CD4-positive, alpha-beta T cell treated with Interleukin-6 at 100 ng/mL for 8 hours (primary cell): ENCODE measurements at regions not wholly inside any gene's neighbourhood (a gene's known extent, or its start where the extent isn't known, plus 50 kb on each side); places are given as distances from the start of the nearest gene placed in this dataset.

Experiments used
- DNase-seq: peaks from one replicate; pipeline ENCODE4 v3.0.0-alpha.2; 2020; ENCODE audit warnings: mixed read lengths, low spot score

DNA sequence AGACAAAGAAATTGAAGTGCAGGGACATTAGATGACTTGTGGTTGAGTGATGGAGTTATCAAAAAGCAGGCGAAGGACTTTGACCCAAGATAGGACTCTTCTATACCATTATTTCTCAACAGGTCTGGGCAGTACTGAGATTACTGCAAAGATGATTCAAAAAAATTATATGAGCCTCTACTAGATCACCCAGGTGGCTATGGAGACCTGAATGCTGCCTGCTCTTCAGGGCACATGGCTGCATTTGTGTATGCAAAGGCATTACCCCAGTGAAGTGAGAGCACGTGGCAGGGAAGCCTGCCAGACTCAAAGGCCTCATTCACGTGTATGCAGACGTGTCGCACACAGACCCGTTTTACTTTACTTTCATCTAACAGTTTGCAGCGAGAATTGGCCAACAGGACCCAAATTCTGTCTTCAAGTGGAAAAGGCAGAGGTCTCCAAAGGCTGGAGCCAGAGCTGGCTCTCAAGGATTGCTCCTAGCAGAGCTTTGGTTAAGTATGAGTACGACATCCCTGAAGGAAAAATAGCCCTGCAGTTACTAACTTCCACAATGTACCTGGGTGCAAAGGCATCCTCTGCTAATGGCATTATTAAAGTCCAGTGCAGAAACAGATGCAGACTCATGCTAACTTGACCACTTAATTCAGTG, 113.8 kb upstream of the ARMC2 start:
- no peak for DNase-seq

DNA sequence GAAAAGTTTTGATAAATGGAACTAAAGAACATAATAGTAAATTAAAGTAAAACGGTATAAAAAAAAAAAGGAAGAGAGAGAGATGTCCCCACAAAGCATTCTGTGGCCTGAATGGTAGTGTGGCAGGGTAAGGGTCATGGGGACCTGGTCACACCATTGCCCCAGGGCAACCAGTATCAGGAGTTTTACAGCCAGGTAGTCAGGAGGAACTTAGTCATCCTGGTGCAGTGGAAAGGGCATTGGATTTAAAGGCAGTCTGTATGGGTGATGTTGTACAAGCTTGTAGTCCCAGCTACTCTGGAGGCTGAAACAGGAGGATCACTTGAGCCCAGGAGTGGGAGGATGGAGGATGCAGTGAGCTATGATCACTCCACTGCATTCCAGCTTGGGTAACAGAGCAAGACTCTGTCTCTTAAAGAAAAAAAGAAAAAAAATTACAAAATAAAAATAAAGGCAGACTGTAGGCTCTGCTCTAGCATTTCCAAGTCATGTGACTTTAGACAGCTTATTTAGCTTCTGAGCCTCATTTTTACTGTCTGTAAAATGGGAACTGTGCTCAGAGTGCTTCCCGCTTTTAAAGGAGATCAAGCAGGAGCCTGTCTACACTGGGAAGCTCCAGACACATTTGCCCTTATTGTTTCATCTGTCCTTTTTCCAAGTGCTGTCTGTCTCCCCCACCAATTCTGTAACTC, 112.8 kb upstream of the ARMC2 start:
- no peak for DNase-seq

DNA sequence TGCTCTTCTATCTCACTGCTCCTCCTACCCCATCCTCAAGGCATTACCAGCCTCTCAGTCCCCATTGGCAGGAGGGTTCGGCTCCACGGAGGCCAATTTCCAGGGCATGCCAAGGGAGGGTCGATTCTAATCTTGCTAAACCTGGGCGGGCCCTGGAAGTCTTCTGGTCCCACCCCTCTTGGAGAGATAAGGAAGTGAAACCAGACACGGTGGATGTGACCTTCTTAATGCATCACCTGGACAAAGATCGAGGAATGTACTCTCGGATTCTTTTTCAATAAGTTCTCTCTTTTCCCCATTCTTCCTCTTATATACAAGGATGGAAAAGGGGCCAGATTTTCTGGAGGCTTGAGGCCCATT, 112.2 kb upstream of the ARMC2 start:
- DNase-seq = no peak

DNA sequence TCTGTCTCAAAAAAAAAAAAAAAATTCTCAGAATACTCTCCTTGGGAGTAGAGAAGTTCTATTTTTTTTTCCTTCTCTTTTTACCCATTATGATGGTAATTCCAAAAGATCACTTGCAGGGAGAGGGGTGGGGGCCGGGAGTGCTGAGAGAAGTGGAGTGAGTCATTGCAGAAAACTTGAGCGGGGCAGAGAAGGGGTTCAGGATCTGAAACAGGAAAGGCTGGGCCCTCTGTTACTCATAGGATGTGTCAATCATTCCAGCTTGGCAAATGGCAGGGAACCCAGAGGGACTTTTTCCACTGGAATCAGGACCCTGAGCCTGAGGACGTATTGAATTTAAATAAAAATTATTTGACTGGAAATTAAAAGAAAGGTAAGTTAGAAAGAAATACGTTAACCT, 111.4 kb upstream of the ARMC2 start:
- no peak for DNase-seq

DNA sequence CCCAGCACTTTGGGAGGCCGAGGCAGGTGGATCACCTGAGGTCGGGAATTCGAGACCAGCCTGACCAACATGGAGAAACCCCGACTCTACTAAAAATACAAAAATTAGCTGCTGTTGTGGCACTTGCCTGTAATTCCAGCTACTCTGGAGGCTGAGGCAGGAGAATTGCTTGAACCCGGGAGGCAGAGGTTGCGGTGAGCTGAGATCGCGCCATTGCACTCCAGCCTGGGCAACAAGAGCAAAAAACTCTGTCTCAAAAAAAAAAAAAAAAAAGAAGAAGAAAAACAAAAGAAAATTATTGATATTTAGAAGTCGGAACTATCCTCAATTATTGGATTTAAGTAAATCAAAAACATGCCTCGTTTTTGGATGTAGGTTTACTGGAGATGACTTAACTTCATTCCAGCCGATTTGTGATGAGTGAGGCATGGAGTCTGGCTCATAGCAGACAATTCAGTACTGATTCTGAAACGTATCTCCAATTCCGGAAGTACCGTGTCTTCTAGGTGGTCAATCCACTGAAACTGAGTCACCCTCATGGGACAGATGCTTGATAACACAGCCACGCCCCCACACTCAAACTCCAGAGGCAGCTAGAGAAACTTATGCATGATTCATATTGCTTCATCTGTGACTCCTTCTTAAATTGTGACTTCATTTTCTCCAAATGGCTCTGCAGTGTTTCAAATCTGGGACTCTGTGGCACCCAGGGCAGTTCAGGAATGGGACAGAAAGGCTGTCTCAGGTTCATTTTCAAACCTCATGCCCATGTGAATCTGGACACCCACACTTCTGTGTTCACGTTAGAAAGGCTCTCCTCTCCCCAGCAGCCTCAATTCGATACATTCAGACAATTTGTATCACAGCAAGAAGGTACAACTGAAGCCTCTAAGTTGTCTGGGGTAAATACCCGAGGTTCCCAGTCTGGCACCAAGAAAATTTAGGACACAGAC, 110.4 kb upstream of the ARMC2 start:
- no peak for DNase-seq

DNA sequence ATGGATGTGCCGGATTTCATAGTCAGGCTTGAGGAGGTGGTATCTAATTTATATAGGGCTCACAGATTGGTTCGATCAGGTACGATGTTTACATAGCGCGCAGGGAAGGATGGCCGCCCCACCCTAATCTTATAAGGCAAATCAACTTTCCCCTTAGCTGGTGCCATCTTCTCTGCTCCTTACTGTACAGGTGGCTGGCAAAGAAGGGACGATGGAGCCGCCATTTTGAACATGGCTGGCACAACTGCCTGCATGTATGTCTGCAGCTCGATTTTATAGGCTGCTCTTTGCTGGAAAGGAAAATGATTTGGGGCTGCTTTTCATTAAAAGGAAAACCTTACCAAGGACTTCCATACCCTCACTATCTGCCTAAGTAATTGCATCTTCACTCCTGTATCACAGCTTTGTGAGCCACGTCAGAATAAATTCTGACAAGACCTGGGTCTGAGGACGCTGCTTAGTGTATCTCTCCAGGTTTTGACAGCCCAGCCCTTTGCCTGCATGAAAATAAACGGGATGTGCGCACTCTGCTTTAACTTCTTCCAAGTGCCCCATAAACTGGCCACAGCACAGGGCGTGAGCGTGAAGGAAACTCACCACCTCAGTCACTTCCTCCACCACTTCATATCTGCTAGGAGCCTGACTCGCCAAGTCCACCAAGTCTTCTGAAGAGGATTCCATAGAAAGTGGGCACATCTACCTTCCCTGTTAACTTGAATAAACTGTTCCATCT, 109.4 kb upstream of the ARMC2 start:
- no peak for DNase-seq

DNA sequence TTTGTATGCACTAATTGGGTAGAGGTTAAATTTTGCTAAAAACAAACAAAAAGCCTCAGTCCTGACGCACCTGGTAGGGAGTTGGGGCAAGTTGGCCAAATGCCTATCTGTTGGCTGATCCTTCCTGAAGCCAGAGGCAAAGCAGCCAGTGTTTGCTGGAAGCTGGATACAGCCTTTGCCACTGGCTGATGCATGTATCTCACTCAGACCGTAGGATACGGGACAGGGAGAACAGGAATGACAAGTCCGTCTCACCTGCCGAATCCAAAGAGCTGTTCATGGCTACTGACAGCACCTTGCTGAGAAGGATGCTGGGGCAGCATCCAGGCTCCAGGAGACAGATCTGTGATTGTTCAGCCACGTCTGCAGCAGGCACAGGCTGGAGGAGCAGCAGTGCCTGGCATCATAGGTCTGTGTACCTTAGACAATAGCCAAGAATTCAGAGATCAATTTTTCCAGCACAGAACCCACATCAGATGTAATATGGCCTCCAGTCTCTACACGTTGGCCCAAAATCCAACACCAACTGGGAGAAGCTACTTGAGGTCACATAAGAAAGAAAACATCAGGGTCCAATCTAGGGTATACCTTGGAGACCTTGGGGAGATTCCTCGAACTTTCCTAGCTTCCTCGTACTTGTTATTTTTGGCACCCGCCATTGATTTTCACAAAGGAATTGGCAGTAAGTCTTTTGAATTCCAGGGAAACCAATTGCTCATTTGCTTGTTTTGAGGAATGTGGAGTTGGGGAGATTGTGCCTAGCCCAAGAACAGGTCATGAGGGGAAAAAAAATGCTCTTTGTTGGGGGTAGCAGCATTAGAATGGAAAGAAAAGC, 108.5 kb upstream of the ARMC2 start:
- DNase-seq = no peak

DNA sequence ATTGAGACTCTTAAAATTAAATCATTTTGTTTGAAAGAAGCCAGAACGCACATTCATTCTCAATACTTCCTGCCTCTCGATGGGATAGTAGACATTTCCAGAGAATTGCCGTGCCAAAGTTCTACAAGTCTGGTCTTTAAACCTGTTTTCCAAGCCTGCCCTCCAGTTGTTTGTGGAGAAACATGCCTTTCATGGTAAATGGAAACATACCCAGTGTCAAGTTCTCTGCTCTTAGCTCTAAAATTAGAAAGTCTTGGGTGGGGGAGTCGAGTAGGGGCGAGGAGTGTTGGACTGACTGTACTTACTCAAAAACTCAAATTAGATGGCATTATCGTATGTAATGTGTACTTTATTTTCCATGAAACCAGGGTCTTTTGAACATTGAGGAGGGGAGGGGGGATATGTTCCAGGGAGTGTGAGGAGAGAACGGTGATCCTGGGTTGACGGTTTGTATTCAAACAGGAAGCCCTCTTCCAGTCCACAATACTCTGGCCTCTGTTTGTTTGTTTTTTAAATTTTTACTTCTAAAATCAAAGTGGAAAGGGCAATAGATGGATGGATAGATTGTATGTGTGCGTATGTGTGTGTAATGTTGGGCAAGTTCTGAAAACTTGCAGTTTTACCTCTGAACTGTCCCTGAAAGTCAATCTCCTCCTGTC, 106.8 kb upstream of the ARMC2 start:
- DNase-seq = no peak

DNA sequence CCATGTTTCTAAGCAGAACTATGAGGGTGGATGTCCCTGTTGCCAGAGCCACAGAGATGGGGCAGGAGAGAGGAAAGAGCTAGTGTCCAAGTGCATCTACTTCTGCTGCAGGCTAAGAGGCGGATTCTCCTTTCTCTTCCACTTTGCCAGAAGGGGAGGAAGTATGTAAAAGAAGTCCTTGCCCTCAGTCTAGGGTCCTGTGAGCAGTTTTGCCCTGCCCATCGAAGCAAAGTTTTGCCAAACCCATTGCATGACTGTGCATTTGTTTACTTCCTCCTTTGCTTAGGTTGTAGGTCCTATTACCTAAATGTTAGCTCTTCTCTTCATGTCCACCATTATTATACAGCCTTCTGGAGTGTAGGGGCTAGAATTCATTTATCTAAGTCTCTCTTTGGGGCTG, 106.2 kb upstream of the ARMC2 start:
- DNase-seq = no peak

DNA sequence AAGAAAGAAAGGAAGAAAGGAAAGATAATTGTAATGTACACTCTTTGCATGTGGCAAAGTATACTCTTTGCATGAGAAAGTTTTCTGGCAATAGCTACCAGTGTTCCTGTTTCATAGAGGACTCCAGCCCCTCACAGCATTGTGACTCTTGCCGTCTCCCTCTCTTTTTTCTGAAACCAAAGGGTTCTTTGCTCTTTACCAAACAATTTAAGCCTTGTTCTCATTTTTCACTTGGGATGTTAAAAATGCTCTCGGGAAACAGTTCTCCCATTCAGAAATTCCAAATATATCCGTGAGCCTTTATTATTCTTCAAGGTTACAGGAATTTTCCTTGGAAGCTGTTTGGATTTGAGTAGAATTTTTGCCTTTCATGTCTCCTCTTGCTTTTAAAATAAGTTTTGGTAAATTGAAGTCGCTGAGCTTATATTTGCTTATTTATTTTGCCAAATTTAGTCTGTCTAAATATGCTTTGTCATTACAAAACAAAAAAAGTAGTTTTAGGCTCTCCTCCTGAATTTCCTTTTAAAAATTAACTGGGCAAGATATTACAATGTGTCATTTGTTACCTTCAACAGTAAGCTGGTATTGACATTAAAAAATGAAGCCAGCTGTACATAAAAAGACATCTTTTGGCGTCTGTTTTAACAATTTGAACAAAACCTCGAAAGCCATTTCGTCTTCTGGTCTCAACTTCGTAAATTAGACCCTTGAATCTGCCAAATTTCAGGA, 103.8 kb upstream of the ARMC2 start:
- DNase-seq = no peak

DNA sequence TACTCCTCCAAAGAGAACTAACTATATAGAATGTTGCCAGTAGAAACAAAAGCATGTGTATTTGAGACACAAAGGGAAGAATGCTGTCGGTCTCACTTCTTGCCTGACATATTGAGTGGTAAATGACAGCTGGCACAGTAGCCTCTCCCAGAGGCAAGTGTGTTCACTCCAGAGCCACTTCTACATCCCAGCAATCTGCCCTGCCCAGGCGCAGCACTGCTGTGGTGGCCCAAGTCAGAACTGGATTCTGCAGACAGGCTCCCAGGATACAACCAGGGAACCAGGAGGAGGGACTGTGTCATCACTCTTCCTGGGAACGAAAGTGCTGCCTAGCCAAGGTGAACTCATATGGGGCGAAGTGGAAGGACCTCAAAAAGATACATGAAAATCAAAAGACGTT, 103.2 kb upstream of the ARMC2 start:
- DNase-seq = no peak

DNA sequence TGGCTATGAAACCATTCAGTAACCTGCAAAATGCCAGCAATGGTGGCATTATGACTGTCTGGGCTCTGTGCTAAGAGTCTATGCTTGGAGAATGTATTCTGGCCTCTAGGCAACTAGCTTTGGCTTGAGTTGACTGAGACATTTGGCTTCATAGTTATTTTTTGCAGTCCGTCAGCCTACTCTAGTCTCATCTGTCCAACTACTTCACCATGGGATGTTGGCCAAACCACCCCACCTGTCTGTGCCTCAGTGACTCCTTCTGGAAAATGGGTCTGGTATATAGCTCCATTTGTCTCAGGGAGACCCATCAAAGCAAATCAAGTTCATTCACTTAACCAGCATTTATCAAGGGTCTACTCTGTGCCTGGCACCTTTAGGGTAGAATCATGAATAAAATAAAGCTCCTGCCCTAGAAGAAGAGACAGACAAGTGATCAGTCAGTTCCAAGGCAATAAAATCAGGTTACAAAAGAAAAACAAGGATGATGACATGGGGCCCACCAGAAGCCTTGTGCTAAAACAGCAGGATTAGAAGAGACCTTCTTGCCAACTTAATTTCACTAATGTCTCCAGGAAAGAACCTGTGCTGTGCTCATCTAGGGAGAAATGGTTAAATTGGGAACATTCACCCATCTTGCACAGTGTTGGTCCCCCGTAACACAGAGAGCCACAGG, 102.4 kb upstream of the ARMC2 start:
- no peak for DNase-seq

DNA sequence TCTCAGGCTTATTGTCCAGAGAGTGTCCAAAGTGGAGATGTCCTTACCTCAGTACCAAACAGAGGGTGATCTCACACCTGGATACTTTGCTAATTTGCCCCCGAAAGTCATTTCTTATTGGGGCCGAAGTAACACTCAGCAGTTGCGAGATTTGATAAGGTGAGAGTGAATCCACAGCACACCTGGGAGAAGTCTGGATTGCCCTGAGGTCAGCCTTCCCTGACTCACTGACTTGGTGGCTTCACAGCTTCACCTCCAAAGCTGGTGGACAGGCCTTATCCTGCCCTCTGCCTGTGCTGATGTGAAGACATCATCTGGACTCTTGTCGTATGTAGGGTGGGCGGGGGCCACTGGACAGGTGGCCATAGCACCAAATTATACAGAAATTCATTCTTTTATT, 101.9 kb upstream of the ARMC2 start:
- DNase-seq = no peak

DNA sequence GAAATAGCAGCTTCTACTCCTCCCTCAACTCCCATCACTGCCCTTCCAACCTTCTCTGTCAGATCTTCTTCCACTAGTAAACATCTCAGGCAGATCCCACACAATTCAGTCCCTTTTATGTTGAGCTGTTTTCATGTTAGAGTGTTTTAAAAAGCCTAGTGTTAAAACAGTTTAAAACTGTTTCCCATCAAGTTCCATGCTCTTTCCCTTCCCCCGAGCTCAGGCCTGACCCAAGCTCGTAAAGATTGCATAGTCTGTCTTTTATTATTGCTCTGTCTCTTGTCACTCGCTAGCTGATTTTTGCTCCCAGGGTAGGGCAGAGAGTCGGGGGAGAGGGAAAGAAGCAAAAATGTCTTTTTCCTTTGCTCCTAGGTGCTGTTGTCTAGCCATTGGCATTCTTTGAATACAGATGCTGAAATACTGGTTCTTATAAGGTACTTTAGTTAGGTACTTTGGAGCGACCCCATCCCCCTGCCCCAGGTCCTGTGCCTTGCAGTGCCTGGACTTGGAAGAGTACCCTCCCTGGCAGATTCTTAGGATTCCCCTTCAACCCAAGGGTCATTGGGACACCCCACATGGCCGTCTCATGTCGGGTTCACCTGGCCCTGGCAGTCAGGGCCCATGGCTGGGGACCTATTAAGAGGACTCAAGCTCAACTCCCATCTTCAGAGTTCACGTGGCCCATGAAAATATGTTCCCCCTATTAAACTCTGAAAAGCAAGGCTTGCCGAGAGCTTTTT, 101.2 kb upstream of the ARMC2 start:
- DNase-seq = no peak

DNA sequence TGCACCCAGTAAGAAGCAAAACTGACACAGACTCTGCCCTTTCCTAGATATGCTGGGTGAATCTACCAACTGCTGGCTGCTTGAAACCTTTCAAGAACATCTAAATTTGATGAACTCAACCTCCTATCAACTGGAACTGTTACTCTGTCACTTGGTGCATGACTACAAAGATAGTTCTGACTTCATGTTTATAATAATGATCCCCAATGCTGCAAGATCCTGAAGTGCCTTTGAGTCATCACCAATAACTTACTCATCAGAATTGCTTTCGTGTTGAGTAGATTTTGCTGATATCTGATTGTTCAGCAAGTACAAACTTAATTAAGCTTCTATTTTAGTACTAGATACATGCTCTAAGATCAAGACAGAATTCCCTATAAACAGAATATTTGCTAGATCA, 100.2 kb upstream of the ARMC2 start:
- DNase-seq = no peak

DNA sequence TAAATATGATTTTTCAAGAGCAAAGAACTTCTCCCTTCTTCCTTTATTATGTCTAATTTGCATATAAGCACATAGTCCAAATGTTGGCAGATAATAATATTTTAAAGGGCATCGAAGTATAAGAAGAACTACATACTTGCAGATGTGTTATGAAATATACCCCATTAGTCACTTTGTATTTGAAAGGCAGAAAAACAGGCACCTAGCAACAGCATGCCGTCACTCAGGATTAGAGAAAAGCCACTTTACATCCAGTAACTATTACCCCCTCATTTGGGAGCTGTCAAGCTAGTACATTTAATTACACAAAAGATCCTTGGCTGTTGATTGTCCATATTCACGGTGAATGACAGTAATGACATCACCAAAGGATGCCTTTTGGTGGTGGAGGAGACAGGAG, 99.3 kb upstream of the ARMC2 start:
- DNase-seq = no peak

DNA sequence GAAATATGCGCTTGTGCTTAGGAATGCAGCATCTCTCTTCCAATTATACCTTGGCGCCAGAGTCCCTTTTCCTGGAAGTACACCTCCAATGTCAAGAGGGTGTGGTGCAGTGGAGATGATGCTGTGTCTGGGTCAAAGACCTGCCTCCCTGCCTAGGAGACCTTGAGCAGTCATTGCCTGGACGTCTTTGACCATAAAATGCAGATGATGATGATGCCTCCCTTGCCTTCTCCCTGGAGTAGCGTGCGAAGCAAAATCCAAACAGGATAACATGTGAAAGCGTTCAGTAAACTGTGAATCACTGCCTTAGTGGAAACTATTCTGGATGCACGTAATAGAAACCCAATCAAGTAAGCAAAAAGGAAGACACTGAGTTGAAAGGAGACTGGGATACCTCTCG, 97.4 kb upstream of the ARMC2 start:
- no peak for DNase-seq

DNA sequence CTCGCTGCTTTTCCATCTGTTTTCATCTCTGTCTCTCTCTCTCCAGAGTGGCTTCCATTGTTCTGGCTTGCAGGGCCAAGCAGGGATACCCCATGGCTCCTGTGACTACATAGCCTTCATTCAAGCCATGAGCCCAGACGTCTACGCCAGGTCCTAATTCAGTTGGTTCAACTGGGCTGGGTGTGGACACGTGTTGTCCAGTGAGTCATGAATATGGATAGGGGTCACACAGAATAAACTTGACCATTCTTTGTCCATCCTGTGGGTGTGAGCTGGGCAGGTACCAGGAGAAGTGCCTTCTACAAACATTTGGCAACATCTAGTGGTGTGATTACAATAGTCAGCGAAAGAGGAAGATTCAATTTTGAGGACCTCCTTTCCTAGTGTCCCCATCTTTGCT, 96.9 kb upstream of the ARMC2 start:
- no peak for DNase-seq
